T-helper 1 cell (primary cell): ENCODE measurements at regions not wholly inside any gene's neighbourhood (a gene's known extent, or its start where the extent isn't known, plus 50 kb on each side); places are given as distances from the start of the nearest gene placed in this dataset.

Source experiments
- DNase-seq, 5 donors: peaks; one replicate each; pipeline ENCODE4 v3.0.0-alpha.2; 2012 to 2020

GRCh38 chr3:44058022-44058867 is 183.4 kb upstream of the TOPAZ1 start:
- peak in 2 of 5 donors; percentile 2 to 16 for DNase-seq

GRCh38 chr3:44058868-44059203 is 182.8 kb upstream of the TOPAZ1 start:
- no peak for DNase-seq

DNA sequence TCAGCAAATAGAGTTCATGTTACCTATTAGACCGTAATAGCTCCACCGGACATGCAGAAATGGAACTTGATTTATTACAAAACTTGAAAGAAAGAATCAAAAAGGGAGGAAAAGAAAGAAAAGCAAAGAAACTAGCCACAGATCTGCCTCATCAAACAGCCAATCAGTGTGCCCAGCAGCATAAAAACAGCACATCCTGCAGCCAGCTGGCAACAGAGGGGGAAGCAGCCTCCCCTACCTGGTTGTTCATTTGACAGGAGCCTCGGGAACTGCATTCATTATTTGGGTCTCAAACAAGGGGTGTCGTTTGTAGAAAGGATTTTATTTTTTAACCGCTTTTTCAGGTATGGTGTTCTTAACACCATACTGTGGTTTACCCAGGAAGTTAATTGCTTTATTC is 181.5 kb upstream of the TOPAZ1 start:
- no peak for DNase-seq

GRCh38 chr3:44061268-44061667 is 180.4 kb upstream of the TOPAZ1 start:
- no peak for DNase-seq

- DNase-seq, result no peak
Observed at GRCh38 chr3:44061961-44062360, 179.7 kb upstream of the TOPAZ1 start.

DNA sequence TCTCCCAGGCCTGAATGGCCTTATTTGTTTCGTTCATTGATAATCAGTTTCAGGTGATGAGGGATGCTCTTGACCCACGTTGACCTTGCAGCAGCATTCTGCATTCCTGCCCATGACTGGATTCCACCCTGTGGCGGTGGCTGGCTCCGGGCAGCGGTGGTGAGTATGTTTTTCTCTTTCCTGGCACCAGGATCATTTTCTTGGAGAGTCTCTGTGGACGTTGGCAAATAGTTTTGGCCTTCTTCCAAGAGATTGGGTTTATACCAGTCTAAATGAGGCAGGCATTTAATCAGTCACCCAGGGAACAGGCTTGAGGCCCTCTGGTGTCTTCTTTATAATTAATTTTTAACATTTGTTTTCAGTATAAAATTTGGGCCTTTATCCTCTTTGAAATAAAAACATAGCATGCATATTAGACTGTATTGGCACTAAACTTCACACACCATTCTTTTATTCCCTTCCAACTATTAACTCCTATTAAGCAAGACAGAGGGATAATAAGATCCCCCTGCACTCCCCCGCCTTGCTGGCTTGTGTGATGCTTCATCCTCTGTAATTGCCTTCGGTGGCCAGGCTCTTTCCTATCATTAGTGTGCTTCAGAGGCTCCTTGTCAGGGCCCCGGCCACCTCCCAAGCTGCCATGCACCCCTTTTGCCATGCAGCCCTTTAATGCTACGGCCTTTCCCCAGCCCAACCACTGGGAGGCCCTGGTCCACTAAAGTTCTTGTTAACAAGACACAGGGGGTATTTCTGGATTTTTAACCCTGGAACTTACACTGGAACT is 176.2 kb upstream of the TOPAZ1 start:
- DNase-seq, result no peak

GRCh38 chr3:44066806-44067205 is 174.9 kb upstream of the TOPAZ1 start:
- no peak for DNase-seq

- no peak for DNase-seq
Observed at GRCh38 chr3:44067431-44067830, 174.3 kb upstream of the TOPAZ1 start.

- DNase-seq, result no peak
Observed at GRCh38 chr3:44068753-44069152, 172.9 kb upstream of the TOPAZ1 start.

GRCh38 chr3:44069276-44069675 is 172.4 kb upstream of the TOPAZ1 start:
- no peak for DNase-seq

DNA sequence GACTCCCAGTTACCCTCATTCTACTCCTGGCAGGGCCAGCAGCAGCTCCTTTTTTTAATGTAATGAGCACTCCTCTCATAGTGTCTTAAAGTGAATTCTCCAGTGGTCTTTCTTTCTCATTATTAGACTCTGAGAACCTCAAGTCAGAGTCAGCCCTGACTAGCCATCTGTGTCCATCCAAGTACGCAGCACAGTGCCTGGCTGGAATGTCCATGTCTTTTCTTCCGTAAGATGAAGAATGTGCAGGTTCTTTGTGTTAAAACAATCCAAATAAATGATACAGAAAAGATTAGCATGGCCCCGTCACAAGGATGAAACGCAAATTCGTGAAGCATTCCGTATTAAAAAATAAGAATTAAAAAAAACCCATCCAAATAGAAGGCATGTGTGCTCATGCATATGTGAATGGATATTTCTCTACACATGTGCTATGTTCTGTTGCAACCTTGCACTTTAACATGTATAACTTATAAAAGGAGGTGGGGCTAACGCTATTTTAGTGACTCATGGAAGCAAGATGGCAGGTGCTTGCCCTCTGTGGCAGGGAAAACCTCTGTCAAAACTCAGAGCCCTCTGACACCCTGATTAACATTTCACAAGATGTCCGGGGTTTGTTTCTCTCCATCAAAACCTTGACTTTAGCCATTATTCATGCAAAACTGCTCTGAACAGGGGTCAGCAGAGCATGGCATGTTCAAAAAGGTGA is 170.7 kb upstream of the TOPAZ1 start:
- DNase-seq, result no peak

GRCh38 chr3:44072601-44073540 is 168.8 kb upstream of the TOPAZ1 start:
- no peak for DNase-seq

DNA sequence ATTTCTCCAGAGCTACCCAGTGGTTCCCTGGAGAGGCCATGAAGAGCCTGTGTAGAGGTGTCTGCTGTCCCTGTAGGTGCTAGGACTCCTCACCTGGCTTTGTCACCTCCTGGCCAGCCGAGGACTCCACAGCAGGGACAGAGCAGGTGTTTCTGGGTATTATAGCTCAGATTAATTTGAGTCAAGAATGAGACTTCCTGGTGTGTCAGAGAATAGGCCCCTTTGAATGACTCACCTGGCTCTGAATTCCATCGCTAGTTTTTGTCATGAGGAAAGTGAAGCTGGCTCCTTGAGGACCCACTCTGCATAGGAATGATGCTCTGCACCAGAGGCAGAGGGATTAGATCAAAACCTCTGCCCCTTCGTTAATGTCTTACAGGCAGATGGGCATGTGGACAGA is 167.5 kb upstream of the TOPAZ1 start:
- no peak for DNase-seq

DNA sequence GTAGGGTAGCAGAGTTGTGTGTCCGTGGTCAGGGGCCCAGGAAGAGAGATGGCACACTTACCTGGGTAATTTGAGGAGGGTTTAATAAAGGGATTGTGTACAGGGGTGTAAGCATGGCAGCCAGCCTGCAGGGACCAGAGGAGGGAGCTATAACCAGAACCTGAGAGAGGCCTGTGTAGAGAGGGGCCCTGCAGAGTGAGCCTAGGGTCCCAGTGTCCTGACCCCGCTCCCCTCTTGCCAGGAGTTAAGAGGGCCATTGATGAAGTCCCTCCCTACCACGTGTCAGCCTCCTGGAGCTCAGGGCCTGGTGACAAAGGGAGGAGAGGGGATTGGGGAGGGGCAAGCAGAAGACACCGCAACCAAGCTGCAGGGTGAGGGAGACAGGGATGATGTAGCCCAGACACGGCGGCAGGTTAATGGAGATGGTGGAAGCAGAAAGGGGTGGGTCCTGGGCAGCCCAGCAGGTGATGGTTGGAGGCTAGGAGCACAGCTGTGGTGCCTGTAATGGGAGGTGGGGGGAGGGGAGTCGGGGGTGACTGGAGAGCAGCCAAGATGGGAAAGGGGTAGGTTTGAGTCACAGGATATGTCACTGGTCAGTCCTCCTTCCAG is 165.4 kb upstream of the TOPAZ1 start:
- DNase-seq, result no peak

DNA sequence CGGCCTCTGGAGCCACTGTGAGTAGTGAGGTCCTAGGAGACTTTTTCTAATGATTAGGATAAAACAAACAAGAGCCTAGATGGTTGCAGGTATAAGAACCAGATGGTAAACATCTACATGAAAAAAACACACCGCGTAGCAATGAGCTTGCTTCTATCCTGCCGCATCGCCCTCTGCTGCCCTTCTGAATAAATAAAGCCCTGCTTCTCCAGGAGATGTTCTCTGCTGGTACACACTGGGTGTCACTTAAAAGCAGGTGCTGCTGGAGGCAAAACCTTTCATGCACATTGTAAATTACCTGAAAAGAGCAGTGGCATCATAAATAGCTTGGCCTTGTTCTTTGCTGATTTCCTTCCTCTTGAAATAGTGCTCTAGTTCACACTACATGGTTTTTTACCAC is 164.4 kb upstream of the TOPAZ1 start:
- no peak for DNase-seq

- DNase-seq, result no peak
Observed at GRCh38 chr3:44078863-44079262, 162.8 kb upstream of the TOPAZ1 start.

DNA sequence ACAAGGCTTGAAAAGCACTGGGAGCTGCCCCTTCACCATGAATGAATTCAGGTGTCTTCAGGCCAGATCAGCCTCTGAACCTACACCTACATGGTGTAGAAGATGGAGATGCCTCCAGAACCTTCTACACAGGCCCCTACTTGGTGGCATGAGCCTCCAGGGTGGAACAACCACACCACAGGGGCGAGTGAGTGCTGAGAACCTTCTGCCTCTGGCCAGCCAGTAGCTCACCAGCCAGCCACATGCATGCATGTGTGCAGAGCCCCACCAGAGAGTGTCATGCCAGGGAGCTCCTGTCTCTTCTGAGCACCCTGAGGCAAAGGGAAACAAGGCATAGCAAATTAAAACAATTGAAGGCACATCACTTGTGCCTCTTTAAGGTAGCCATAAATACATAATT is 161.8 kb upstream of the TOPAZ1 start:
- DNase-seq, result no peak

- DNase-seq, result no peak
Observed at GRCh38 chr3:44080474-44081072, 161.1 kb upstream of the TOPAZ1 start.

GRCh38 chr3:44090036-44090435 is 151.7 kb upstream of the TOPAZ1 start:
- peak in 1 of 5 donors; percentile 24 for DNase-seq

DNA sequence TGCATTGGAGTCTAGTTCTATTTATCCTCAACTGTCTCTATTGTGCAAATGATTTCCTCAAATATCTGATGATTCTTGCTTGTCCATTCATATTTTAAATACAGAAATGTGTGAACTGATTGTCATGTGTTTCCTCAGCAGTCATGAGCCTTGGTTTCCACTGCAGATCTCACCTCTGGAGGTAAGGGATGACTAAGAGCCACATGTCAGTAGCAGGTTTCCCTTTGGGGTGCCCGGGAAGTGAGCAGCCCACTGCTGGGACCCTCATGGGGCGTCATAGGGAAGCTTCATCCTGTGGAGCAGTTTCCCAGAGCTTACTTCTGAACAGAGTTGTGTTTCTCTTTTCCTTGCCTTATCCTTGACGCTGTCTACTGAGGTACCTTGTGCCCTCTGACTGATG is 149.2 kb upstream of the TOPAZ1 start:
- no peak for DNase-seq

DNA sequence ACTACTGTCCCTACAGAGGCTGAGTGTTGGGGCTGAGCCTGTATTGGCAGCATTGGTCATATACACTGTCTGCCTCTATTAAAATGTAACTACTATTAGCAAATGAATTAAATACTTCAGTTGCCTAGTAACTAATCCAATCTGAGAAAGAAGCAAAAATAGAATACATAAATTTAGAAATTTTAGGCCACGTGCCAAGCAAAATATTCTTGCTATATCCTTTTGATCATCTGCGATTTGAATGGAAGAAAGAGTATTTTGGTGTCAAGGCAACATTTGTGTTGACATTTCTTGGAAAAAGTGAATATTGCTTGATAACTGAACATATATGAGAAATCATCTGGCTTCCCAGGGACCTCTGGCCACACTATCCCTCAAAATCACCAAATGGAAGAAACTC is 148.2 kb upstream of the TOPAZ1 start:
- no peak for DNase-seq
